K562 (cell line): ENCODE measurements at regions not wholly inside any gene's neighbourhood (a gene's known extent, or its start where the extent isn't known, plus 50 kb on each side); places are given as distances from the start of the nearest gene placed in this dataset.

ENCODE experiments used
- ARNT ChIP-seq, 2 experiments: fragments of 450-650 bp; IDR thresholded peaks; 2 replicates each; pipeline ENCODE4 v1.6.1; 2016; ENCODE audit warnings: mild to moderate bottlenecking in 1 of 2
- FOXJ2 ChIP-seq: fragments of 200-800 bp; sonication (Bioruptor generic); IDR thresholded peaks from 2 replicates; pipeline ENCODE4 v1.6.1; 2016; ENCODE audit warnings: missing genetic modification characterization, missing compliant biosample characterization
- NFATC3 ChIP-seq: fragments of 450-650 bp; IDR thresholded peaks from 2 replicates; pipeline ENCODE4 v1.6.1; 2017; ENCODE audit warnings: mild to moderate bottlenecking
- SRSF7 ChIP-seq: fragments of 200-400 bp; formaldehyde crosslinking; optimal IDR thresholded peaks from 2 replicates; pipeline ENCODE3; 2017; ENCODE audit warnings: mild to moderate bottlenecking, low read depth, low read length
- WHSC1 ChIP-seq: IDR thresholded peaks from one replicate; pipeline ENCODE4 v1.6.1; 2012; ENCODE audit warnings: low read length, control low read depth, inconsistent platforms
- ZBED1 ChIP-seq: IDR thresholded peaks from 2 replicates; pipeline ENCODE4 v1.6.1; 2014
- TF ChIP-seq, protein P1 (sequence below): sonication (generic); formaldehyde crosslinking; IDR thresholded peaks from 2 replicates; pipeline ENCODE4 v1.5.0; 2020; ENCODE audit warnings: missing genetic modification reagents
- TF ChIP-seq, protein P2 (sequence below): sonication (generic); formaldehyde crosslinking; IDR thresholded peaks from 2 replicates; pipeline ENCODE4 v1.8.1; 2023; ENCODE audit warnings: mild to moderate bottlenecking, missing genetic modification reagents
- TF ChIP-seq, protein P3 (sequence below): fragments of 450-650 bp; formaldehyde crosslinking; IDR thresholded peaks from 2 replicates; pipeline ENCODE4 v1.4.0; 2020; ENCODE audit warnings: mild to moderate bottlenecking, mixed read lengths
- TF ChIP-seq, protein P4 (sequence below): sonication (generic); IDR thresholded peaks from 2 replicates; pipeline ENCODE4 v1.6.1; 2016

DNA sequence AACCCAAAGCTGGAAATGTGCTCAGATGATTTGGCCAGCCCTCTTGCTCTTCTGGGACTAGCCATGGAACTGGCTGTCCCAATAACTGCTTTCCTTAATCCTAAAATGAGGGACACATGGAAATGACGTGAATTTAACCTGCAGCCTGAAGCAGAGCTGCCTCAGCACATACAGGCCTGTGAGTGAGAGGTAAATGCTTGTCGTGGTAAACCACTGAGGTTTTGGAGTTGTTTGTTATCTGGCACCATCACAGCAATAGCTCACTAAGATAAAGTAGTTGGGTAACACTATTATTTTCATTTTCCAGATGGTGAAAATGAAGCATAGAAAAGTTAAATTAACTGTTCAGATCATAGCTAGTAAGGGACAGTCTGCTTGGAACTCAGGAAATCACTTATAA, 333.4 kb upstream of the CHD6 start (continued):
- TF ChIP-seq, protein P1, sequence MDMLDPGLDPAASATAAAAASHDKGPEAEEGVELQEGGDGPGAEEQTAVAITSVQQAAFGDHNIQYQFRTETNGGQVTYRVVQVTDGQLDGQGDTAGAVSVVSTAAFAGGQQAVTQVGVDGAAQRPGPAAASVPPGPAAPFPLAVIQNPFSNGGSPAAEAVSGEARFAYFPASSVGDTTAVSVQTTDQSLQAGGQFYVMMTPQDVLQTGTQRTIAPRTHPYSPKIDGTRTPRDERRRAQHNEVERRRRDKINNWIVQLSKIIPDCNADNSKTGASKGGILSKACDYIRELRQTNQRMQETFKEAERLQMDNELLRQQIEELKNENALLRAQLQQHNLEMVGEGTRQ (CRISPR knock-in tag) = no peak
- TF ChIP-seq ZBED1 (no peak), WHSC1 (no peak), FOXJ2 (tag) (no peak), SRSF7 (no peak), ARNT (IDR thresholded peaks at IDR 0.05) (no peak), NFATC3 (no peak)
- TF ChIP-seq, protein P2, sequence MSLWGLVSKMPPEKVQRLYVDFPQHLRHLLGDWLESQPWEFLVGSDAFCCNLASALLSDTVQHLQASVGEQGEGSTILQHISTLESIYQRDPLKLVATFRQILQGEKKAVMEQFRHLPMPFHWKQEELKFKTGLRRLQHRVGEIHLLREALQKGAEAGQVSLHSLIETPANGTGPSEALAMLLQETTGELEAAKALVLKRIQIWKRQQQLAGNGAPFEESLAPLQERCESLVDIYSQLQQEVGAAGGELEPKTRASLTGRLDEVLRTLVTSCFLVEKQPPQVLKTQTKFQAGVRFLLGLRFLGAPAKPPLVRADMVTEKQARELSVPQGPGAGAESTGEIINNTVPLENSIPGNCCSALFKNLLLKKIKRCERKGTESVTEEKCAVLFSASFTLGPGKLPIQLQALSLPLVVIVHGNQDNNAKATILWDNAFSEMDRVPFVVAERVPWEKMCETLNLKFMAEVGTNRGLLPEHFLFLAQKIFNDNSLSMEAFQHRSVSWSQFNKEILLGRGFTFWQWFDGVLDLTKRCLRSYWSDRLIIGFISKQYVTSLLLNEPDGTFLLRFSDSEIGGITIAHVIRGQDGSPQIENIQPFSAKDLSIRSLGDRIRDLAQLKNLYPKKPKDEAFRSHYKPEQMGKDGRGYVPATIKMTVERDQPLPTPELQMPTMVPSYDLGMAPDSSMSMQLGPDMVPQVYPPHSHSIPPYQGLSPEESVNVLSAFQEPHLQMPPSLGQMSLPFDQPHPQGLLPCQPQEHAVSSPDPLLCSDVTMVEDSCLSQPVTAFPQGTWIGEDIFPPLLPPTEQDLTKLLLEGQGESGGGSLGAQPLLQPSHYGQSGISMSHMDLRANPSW (CRISPR knock-in tag) = no peak
- TF ChIP-seq, protein P3, sequence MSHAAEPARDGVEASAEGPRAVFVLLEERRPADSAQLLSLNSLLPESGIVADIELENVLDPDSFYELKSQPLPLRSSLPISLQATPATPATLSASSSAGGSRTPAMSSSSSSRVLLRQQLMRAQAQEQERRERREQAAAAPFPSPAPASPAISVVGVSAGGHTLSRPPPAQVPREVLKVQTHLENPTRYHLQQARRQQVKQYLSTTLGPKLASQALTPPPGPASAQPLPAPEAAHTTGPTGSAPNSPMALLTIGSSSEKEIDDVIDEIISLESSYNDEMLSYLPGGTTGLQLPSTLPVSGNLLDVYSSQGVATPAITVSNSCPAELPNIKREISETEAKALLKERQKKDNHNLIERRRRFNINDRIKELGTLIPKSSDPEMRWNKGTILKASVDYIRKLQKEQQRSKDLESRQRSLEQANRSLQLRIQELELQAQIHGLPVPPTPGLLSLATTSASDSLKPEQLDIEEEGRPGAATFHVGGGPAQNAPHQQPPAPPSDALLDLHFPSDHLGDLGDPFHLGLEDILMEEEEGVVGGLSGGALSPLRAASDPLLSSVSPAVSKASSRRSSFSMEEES (CRISPR knock-in tag) = no peak
- TF ChIP-seq, protein P4, sequence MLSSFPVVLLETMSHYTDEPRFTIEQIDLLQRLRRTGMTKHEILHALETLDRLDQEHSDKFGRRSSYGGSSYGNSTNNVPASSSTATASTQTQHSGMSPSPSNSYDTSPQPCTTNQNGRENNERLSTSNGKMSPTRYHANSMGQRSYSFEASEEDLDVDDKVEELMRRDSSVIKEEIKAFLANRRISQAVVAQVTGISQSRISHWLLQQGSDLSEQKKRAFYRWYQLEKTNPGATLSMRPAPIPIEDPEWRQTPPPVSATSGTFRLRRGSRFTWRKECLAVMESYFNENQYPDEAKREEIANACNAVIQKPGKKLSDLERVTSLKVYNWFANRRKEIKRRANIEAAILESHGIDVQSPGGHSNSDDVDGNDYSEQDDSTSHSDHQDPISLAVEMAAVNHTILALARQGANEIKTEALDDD = no peak
